HUES6 (cell line): ENCODE measurements at regions not wholly inside any gene's neighbourhood (a gene's known extent, or its start where the extent isn't known, plus 50 kb on each side); places are given as distances from the start of the nearest gene placed in this dataset.

Source experiments
- H3K27ac ChIP-seq: 2 replicates; pipeline ENCODE4 v1.7.0; 2013; ENCODE audit warnings: low read depth, mild to moderate bottlenecking, low read length, inconsistent platforms
- H3K27me3 ChIP-seq: 2 replicates; pipeline ENCODE4 v1.6.1; 2013; ENCODE audit warnings: low read length; ENCODE audit not compliant: control insufficient read depth, insufficient read depth
- H3K36me3 ChIP-seq: 2 replicates; pipeline ENCODE4 v1.6.1; 2013; ENCODE audit warnings: low read length; ENCODE audit not compliant: control insufficient read depth, insufficient read depth
- H3K4me1 ChIP-seq: 2 replicates; pipeline ENCODE4 v1.6.1; 2013; ENCODE audit warnings: low read length; ENCODE audit not compliant: control insufficient read depth, insufficient read depth
- H3K4me3 ChIP-seq: 2 replicates; pipeline ENCODE4 v1.5.1; 2013; ENCODE audit warnings: low read depth, low read length
- H3K9ac ChIP-seq: one replicate; pipeline ENCODE4 v1.6.1; 2013; ENCODE audit warnings: mild to moderate bottlenecking, low read length
- H3K9me3 ChIP-seq: 2 replicates; pipeline ENCODE4 v1.6.1; 2013; ENCODE audit warnings: low read depth, low read length; ENCODE audit not compliant: control insufficient read depth, insufficient read depth

- Histone ChIP-seq H3K27ac (no peak overlapping the region), H3K9me3 (no peaks in the 10 kb centered on the region), H3K4me1 (no peaks in the 10 kb centered on the region), H3K36me3 (no peaks in the 10 kb centered on the region), H3K27me3 (no peaks in the 10 kb centered on the region), H3K4me3 (no peak overlapping the region), H3K9ac (no peak overlapping the region)
These were observed 304.2 kb downstream of the KCNA4 start for GRCh38 chr11:29712616-29713015.

GRCh38 chr11:29707924-29708323 lies 308.9 kb downstream of the KCNA4 start:
- H3K9me3 ChIP-seq, result 0 out of 2 replicates have a peak, but pooled peaks cover 12% of the 10 kb centered on the region
- no peaks in the 10 kb centered on the region for H3K27me3 ChIP-seq
- H3K36me3 ChIP-seq, result no peaks in the 10 kb centered on the region
- H3K27ac ChIP-seq, result no peak overlapping the region
- H3K9ac ChIP-seq, result no peak overlapping the region
- H3K4me3 ChIP-seq, result no peak overlapping the region
- no peaks in the 10 kb centered on the region for H3K4me1 ChIP-seq

GRCh38 chr11:29685361-29685760 lies 331.5 kb downstream of the KCNA4 start:
- no peak overlapping the region for H3K4me3 ChIP-seq
- no peaks in the 10 kb centered on the region for H3K27me3 ChIP-seq
- H3K36me3 ChIP-seq, result no peaks in the 10 kb centered on the region
- no peak overlapping the region for H3K27ac ChIP-seq
- H3K9me3 ChIP-seq, result no peaks in the 10 kb centered on the region
- no peaks in the 10 kb centered on the region for H3K4me1 ChIP-seq
- no peak overlapping the region for H3K9ac ChIP-seq

GRCh38 chr11:29682856-29683255 lies 334.0 kb downstream of the KCNA4 start:
- no peak overlapping the region for H3K9ac ChIP-seq
- no peak overlapping the region for H3K27ac ChIP-seq
- H3K36me3 ChIP-seq, result no peaks in the 10 kb centered on the region
- no peaks in the 10 kb centered on the region for H3K27me3 ChIP-seq
- no peaks in the 10 kb centered on the region for H3K9me3 ChIP-seq
- no peak overlapping the region for H3K4me3 ChIP-seq
- H3K4me1 ChIP-seq, result no peaks in the 10 kb centered on the region

DNA sequence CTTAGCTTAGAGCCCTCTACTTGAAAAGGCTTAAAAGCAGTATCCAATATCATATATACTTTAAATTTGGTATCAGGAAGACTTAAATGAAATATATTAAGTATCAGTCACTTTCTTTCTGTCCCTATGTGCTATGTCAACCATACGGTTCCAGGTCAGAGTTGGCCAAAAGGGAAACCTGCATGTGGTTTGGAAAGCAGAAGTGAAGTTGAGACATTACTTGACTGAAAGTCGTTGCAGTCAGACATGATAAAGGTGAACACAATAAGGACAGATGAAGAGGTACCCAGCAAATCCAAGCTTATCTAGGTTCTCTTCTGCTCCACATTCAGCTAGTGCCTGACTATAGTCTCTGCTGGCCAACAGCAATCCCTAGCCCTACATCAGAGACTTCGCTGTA lies 336.8 kb downstream of the KCNA4 start:
- Histone ChIP-seq H3K4me1 (no peaks in the 10 kb centered on the region), H3K9me3 (no peaks in the 10 kb centered on the region), H3K4me3 (no peak overlapping the region), H3K27me3 (no peaks in the 10 kb centered on the region), H3K36me3 (no peaks in the 10 kb centered on the region), H3K9ac (no peak overlapping the region), H3K27ac (no peak overlapping the region)

GRCh38 chr11:29676993-29677392 lies 339.8 kb downstream of the KCNA4 start:
- H3K9ac ChIP-seq, result no peak overlapping the region
- no peaks in the 10 kb centered on the region for H3K27me3 ChIP-seq
- H3K36me3 ChIP-seq, result no peaks in the 10 kb centered on the region
- H3K9me3 ChIP-seq, result no peaks in the 10 kb centered on the region
- H3K27ac ChIP-seq, result no peak overlapping the region
- H3K4me3 ChIP-seq, result no peak overlapping the region
- no peaks in the 10 kb centered on the region for H3K4me1 ChIP-seq

DNA sequence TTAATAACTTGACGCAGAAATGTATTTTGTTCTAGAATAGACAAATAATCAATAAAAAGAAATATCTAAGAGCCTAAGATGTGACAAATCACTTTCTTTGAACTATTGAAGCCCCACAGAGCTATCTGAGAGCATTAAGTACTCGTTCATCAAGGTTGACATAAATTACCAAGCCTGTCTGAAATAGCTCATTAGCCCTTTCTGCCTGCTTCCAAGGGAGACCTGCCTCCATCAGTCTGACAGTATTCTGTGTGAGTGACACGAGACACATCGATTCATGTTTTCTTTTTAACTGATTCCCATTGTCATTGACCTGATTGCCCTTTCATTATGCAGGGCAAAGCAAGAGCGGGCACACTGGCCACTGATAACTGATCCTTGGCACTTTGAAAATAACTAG lies 347.5 kb downstream of the KCNA4 start:
- no peaks in the 10 kb centered on the region for H3K9me3 ChIP-seq
- no peak overlapping the region for H3K9ac ChIP-seq
- no peaks in the 10 kb centered on the region for H3K4me1 ChIP-seq
- no peaks in the 10 kb centered on the region for H3K36me3 ChIP-seq
- H3K27me3 ChIP-seq, result no peaks in the 10 kb centered on the region
- H3K27ac ChIP-seq, result no peak overlapping the region
- no peak overlapping the region for H3K4me3 ChIP-seq

GRCh38 chr11:29657709-29658108 lies 359.1 kb downstream of the KCNA4 start:
- no peak overlapping the region for H3K4me3 ChIP-seq
- no peaks in the 10 kb centered on the region for H3K27me3 ChIP-seq
- H3K27ac ChIP-seq, result no peak overlapping the region
- no peaks in the 10 kb centered on the region for H3K4me1 ChIP-seq
- no peaks in the 10 kb centered on the region for H3K9me3 ChIP-seq
- no peaks in the 10 kb centered on the region for H3K36me3 ChIP-seq
- no peak overlapping the region for H3K9ac ChIP-seq

DNA sequence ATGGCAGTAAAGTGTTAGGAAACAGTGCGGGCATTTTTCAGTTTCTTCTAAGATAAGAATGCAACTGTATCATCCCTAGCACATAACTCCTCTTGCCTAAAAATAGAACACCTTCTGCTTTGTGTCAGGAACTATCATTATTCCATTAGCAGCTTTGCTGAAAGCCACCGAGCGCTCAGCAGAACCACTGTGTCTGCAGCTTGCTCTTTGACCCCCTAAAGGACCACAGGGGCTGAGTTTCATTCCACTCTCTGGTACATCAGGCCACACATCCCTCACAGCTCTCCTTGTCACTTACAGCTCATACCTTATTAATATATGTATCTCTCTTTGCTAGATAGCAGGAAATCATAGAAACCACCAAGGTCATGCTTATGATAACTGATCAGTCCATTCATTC lies 360.2 kb downstream of the KCNA4 start:
- no peaks in the 10 kb centered on the region for H3K9me3 ChIP-seq
- no peaks in the 10 kb centered on the region for H3K36me3 ChIP-seq
- no peaks in the 10 kb centered on the region for H3K27me3 ChIP-seq
- H3K27ac ChIP-seq, result no peak overlapping the region
- no peak overlapping the region for H3K4me3 ChIP-seq
- no peak overlapping the region for H3K9ac ChIP-seq
- no peaks in the 10 kb centered on the region for H3K4me1 ChIP-seq

DNA sequence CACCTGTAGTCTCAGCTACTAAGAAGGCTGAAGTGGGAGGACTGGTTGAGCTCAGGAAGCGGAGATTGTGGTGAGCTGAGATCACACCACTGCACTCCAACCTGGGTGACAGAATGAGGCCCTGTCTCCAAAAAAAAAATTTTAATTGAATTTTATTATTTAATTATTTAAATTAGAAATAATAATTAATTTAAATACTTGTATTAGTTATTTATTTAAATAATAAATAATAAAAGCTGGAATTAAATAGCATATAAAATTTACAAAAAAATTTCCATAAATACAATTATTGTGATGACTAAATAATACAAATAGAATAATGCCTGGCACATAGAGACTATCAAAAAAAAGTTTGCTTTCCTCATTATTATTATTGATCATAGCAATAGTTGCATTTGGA lies 371.5 kb downstream of the KCNA4 start:
- Histone ChIP-seq H3K4me1 (no peaks in the 10 kb centered on the region), H3K4me3 (no peak overlapping the region), H3K27ac (no peak overlapping the region), H3K9ac (no peak overlapping the region), H3K27me3 (no peaks in the 10 kb centered on the region), H3K36me3 (no peaks in the 10 kb centered on the region), H3K9me3 (no peaks in the 10 kb centered on the region)

DNA sequence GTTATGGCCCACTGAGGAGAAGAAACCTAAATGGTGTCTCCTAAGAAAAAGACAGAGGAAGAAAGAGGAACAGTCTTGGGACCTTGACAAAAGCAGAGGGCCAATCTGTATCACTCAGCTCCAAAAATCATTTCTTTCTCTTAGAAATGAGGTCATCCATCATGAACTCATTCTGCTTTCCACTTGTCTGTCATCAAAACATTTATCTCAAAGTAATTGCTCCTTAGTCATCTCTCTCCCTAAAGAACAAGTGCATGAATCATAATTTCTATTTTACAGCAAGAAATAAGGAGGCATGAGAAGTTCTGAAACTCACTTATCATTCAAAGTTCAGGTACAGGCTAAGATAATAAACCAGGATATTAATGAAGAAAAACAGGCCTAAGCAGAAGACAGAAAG lies 375.6 kb downstream of the KCNA4 start:
- Histone ChIP-seq H3K4me1 (no peaks in the 10 kb centered on the region), H3K27ac (no peak overlapping the region), H3K4me3 (no peak overlapping the region), H3K36me3 (no peaks in the 10 kb centered on the region), H3K9ac (no peak overlapping the region), H3K27me3 (no peaks in the 10 kb centered on the region), H3K9me3 (no peaks in the 10 kb centered on the region)

GRCh38 chr11:29634744-29635143 lies 382.1 kb downstream of the KCNA4 start:
- no peak overlapping the region for H3K27ac ChIP-seq
- no peaks in the 10 kb centered on the region for H3K36me3 ChIP-seq
- H3K27me3 ChIP-seq, result no peaks in the 10 kb centered on the region
- H3K4me3 ChIP-seq, result no peak overlapping the region
- H3K4me1 ChIP-seq, result no peaks in the 10 kb centered on the region
- no peak overlapping the region for H3K9ac ChIP-seq
- H3K9me3 ChIP-seq, result no peaks in the 10 kb centered on the region
